ENCODE measurements at regions not wholly inside any gene's neighbourhood (a gene's known extent, or its start where the extent isn't known, plus 50 kb on each side); places are given as distances from the start of the nearest gene placed in this dataset.

- no peaks in the 10 kb centered on the region for H3K9me1 ChIP-seq (replicated peaks; ENCODE audit: control insufficient read depth, extremely low read depth, insufficient read depth, low read length)
- dilution Hi-C loops (cut with MboI; ENCODE audit: extremely low pct_ligation_motif_present, low sequenced_read_pairs) (no loop called here), intact Hi-C loops (cut with micrococcal nuclease) (loop anchor here (10.0 kb wide), 1 partner anchor 64 kb away; no protein-coding TSS in a partner anchor)
- no peaks in the 10 kb centered on the region for H3K36me3 ChIP-seq (ENCODE audit: control insufficient read depth in 2 of 2, extremely low read depth in 1 of 2, insufficient read depth in 2 of 2, low read length in 2 of 2)
- no peak overlapping the region for H3K27ac ChIP-seq (ENCODE audit: insufficient read depth, low read depth, low read length)
- no peaks in the 10 kb centered on the region for H3K9me3 ChIP-seq (replicated peaks; ENCODE audit: control insufficient read depth, insufficient read depth, low read length)
- no peaks in the 10 kb centered on the region for H3K4me1 ChIP-seq (ENCODE audit: control insufficient read depth, extremely low read depth, insufficient read depth, low read length)
- H3K9ac ChIP-seq (replicated peaks; ENCODE audit: extremely low read depth, insufficient read depth, low read length) = no peak overlapping the region
- no peaks in the 10 kb centered on the region for H4K20me1 ChIP-seq (replicated peaks; ENCODE audit: control insufficient read depth, extremely low read depth, insufficient read depth, low read length)
- no peaks in the 10 kb centered on the region for H3K27me3 ChIP-seq (ENCODE audit: control insufficient read depth in 2 of 2, insufficient read depth in 2 of 2, low read length in 2 of 2)
- H2AFZ ChIP-seq (ENCODE audit: low read depth, low read length) = no peak overlapping the region
- CTCF ChIA-PET = no interaction called here
- POLR2A ChIA-PET = no interaction called here
- H3K79me2 ChIP-seq (ENCODE audit: control insufficient read depth, insufficient read depth, low read length) = no peaks in the 10 kb centered on the region
- TF ChIP-seq GATA2 (IDR thresholded peaks at IDR 0.05; ENCODE audit: insufficient read depth, insufficient read length, low read depth, low read length) (no peak), MYC (IDR thresholded peaks at IDR 0.05; ENCODE audit: low read depth, low read length) (no peak), FOS (IDR thresholded peaks at IDR 0.05; ENCODE audit: borderline replicate concordance, insufficient read depth, low read length) (no peak), POLR2A (IDR thresholded peaks at IDR 0.05; ENCODE audit: low read depth, low read length) (no peak), EZH2 (IDR thresholded peaks at IDR 0.05; ENCODE audit: borderline replicate concordance, low read depth, low read length, severe bottlenecking) (no peak), JUN (IDR thresholded peaks at IDR 0.05; ENCODE audit: borderline replicate concordance, insufficient read depth, insufficient read length, low read depth) (no peak), MAX (IDR thresholded peaks at IDR 0.05; ENCODE audit: insufficient read depth, insufficient read length) (no peak), POLR2AphosphoS5 (IDR thresholded peaks at IDR 0.05; ENCODE audit: insufficient read depth, low read depth, low read length) (no peak), CTCF (IDR thresholded peaks at IDR 0.05; ENCODE audit: extremely low read depth in 1 of 2, insufficient read depth in 1 of 2, low read depth in 1 of 2, low read length in 2 of 2) (no peak)
- H3K4me2 ChIP-seq (ENCODE audit: insufficient read depth, low read length) = no peak overlapping the region
- H3K4me3 ChIP-seq (replicated peaks in 1 of 3; ENCODE audit: insufficient read depth in 1 of 3, low read depth in 1 of 3, low read length in 3 of 3) = no peak overlapping the region
- DNase-seq (ENCODE audit: low read depth, low spot score) (no peak), FAIRE-seq (no peak)
- no TSS peak for BruUV-seq (replicated peaks)
These were observed 264.2 kb downstream of the TMEM38B start for GRCh38 chr9:105958587-105958986.
